HCT116 (cell line): ENCODE measurements at regions not wholly inside any gene's neighbourhood (a gene's known extent, or its start where the extent isn't known, plus 50 kb on each side); places are given as distances from the start of the nearest gene placed in this dataset.

Experiments
- CTCF ChIP-seq, 3 experiments: fragments of 200-600 bp in 1 of 3; sonication (generic) in 1 of 3; IDR thresholded peaks in 2 of 3; conservative IDR thresholded peaks in 1 of 3; 2 replicates each; pipeline ENCODE4 v1.5.1; 2012 to 2017; ENCODE audit warnings: low read depth in 2 of 3, low read length in 2 of 3, antibody characterized with exemption in 1 of 3, borderline replicate concordance in 1 of 3, control low read depth in 1 of 3, mild to moderate bottlenecking in 1 of 3, mixed read lengths in 1 of 3, mixed run types in 1 of 3, moderate library complexity in 1 of 3; ENCODE audit not compliant: insufficient read depth in 1 of 3
- EGR1 ChIP-seq: IDR thresholded peaks from 2 replicates; pipeline ENCODE4 v1.6.1; 2012; ENCODE audit warnings: low read depth
- EZH2 ChIP-seq: fragments of 200-600 bp; sonication (generic); IDR thresholded peaks from 2 replicates; pipeline ENCODE4 v1.6.1; 2017; ENCODE audit warnings: antibody characterized with exemption, mixed run types
- EZH2phosphoT487 ChIP-seq: fragments of 200-600 bp; IDR thresholded peaks from 2 replicates; pipeline ENCODE4 v1.6.1; 2018; ENCODE audit warnings: antibody characterized with exemption, borderline replicate concordance
- FOSL1 ChIP-seq: IDR thresholded peaks from 2 replicates; pipeline ENCODE4 v1.6.1; 2012; ENCODE audit warnings: low read depth
- MAX ChIP-seq: IDR thresholded peaks from 2 replicates; pipeline ENCODE4 v1.6.1; 2012
- POLR2A ChIP-seq: IDR thresholded peaks from 2 replicates; pipeline ENCODE4 v1.7.0; 2011; ENCODE audit warnings: borderline replicate concordance; ENCODE audit not compliant: insufficient read depth, insufficient read length; ENCODE audit errors: extremely low read depth
- POLR2AphosphoS5 ChIP-seq: IDR thresholded peaks from 2 replicates; pipeline ENCODE4 v1.6.1; 2011; ENCODE audit warnings: mild to moderate bottlenecking, low read depth, low read length, moderate library complexity
- SP1 ChIP-seq: IDR thresholded peaks from 2 replicates; pipeline ENCODE4 v1.6.1; 2012; ENCODE audit warnings: low read depth
- TCF7L2 ChIP-seq: IDR thresholded peaks from 2 replicates; pipeline ENCODE4 v1.7.0; 2011; ENCODE audit warnings: borderline replicate concordance, inconsistent platforms; ENCODE audit not compliant: insufficient read depth, insufficient read length; ENCODE audit errors: extremely low read depth
- YY1 ChIP-seq: IDR thresholded peaks from 2 replicates; pipeline ENCODE4 v1.6.1; 2011; ENCODE audit warnings: low read length, low read depth, moderate library complexity, mild to moderate bottlenecking; ENCODE audit not compliant: insufficient replicate concordance; ENCODE audit errors: extremely low read depth
- ZFX ChIP-seq: fragments of 450-650 bp; IDR thresholded peaks from 2 replicates; pipeline ENCODE4 v1.6.1; 2017
- ZNF274 ChIP-seq: fragments of 200-500 bp; sonication (Bioruptor generic); IDR thresholded peaks from 2 replicates; pipeline ENCODE4 v1.6.1; 2014; ENCODE audit warnings: mild to moderate bottlenecking, low read depth, low read length, inconsistent platforms
- TF ChIP-seq, protein P1 (sequence below): IDR thresholded peaks from 2 replicates; pipeline ENCODE4 v1.6.1; 2012

DNA sequence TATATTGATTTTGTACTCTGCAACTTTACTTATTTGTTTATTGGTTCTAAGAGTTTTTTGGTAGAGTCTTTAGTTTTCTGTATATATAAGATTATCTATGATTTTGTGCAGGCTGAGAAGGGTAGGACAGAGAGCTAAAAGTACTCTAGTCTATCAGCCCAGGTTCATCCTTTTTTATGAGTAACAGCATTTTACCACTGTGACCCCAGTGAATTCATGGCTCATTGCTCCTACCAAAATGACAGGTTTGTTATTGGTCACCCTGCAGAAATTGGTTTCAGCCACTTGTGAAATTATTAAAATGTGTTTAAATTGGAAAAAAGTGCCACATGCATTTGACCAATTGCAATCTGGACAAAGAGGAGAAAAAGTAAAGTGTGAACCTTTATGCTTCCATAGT is 421.4 kb upstream of the DAB2 start:
- no peak for TF ChIP-seq FOSL1
- TF ChIP-seq MAX = no peak
- TF ChIP-seq EGR1 = no peak
- TF ChIP-seq CTCF (IDR thresholded peaks at IDR 0.05 in 2 of 3, conservative IDR thresholded peaks at IDR 0.05 in 1 of 3; ENCODE audit: borderline replicate concordance in 1 of 3, insufficient read depth in 1 of 3, low read depth in 2 of 3, low read length in 2 of 3) = no peak
- TF ChIP-seq POLR2A = no peak
- TF ChIP-seq EZH2 = no peak
- TF ChIP-seq, protein P1, sequence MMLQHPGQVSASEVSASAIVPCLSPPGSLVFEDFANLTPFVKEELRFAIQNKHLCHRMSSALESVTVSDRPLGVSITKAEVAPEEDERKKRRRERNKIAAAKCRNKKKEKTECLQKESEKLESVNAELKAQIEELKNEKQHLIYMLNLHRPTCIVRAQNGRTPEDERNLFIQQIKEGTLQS = no peak
- no peak for TF ChIP-seq POLR2AphosphoS5
- no peak for TF ChIP-seq ZNF274
- TF ChIP-seq EZH2phosphoT487 = no peak
- no peak for TF ChIP-seq SP1
- no peak for TF ChIP-seq ZFX
- TF ChIP-seq TCF7L2 = no peak
- no peak for TF ChIP-seq YY1
